SIG-M5 treated with dmso at 0.1 percent for 504 hours (cell line): ENCODE measurements at regions not wholly inside any gene's neighbourhood (a gene's known extent, or its start where the extent isn't known, plus 50 kb on each side); places are given as distances from the start of the nearest gene placed in this dataset.
A peak's percentile ranks its signal among the peaks of the same experiment; 100 is the strongest.

Experiments
- DNase-seq: peaks from one replicate; lab custom pipeline; 2025; ENCODE audit not compliant: unreplicated experiment; lab: John Stamatoyannopoulos, UW

- DNase-seq = no peak
Measured at GRCh38 chr5:98631311-98632054, 142.0 kb upstream of the RGMB start.

GRCh38 chr5:98635656-98636055, 137.8 kb upstream of the RGMB start:
- no peak for DNase-seq

- no peak for DNase-seq
Measured at GRCh38 chr5:98637116-98637515, 136.3 kb upstream of the RGMB start.

GRCh38 chr5:98637557-98637956, 135.9 kb upstream of the RGMB start:
- no peak for DNase-seq

GRCh38 chr5:98638111-98638510, 135.4 kb upstream of the RGMB start:
- no peak for DNase-seq

- DNase-seq = no peak
Measured at GRCh38 chr5:98638701-98639100, 134.8 kb upstream of the RGMB start.

- DNase-seq = no peak
Measured at GRCh38 chr5:98639274-98639673, 134.2 kb upstream of the RGMB start.

- DNase-seq = no peak
Measured at GRCh38 chr5:98641671-98642070, 131.8 kb upstream of the RGMB start.

- DNase-seq = no peak
Measured at GRCh38 chr5:98643569-98643968, 129.9 kb upstream of the RGMB start.

- no peak for DNase-seq
Measured at GRCh38 chr5:98651715-98652114, 121.7 kb upstream of the RGMB start.

- no peak for DNase-seq
Measured at GRCh38 chr5:98656125-98656795, 117.2 kb upstream of the RGMB start.

- DNase-seq = no peak
Measured at GRCh38 chr5:98656796-98657195, 116.7 kb upstream of the RGMB start.

GRCh38 chr5:98657559-98657958, 115.9 kb upstream of the RGMB start:
- no peak for DNase-seq

GRCh38 chr5:98663521-98663920, 109.9 kb upstream of the RGMB start:
- DNase-seq = no peak

- no peak for DNase-seq
Measured at GRCh38 chr5:98664736-98665135, 108.7 kb upstream of the RGMB start.

- DNase-seq = peak; percentile 30
Measured at GRCh38 chr5:98679963-98680362, 93.5 kb upstream of the RGMB start.

GRCh38 chr5:98690002-98690401, 83.5 kb upstream of the RGMB start:
- DNase-seq = no peak

- DNase-seq = no peak
Measured at GRCh38 chr5:98694902-98695301, 78.6 kb upstream of the RGMB start.

GRCh38 chr5:98698359-98698758, 75.1 kb upstream of the RGMB start:
- no peak for DNase-seq

GRCh38 chr5:98700730-98701129, 72.7 kb upstream of the RGMB start:
- DNase-seq = no peak

GRCh38 chr5:98705841-98706240, 67.6 kb upstream of the RGMB start:
- no peak for DNase-seq

- no peak for DNase-seq
Measured at GRCh38 chr5:98709681-98710080, 63.8 kb upstream of the RGMB start.

- no peak for DNase-seq
Measured at GRCh38 chr5:98713027-98713426, 60.4 kb upstream of the RGMB start.
